WTC11 (cell line): ENCODE measurements at regions not wholly inside any gene's neighbourhood (a gene's known extent, or its start where the extent isn't known, plus 50 kb on each side); places are given as distances from the start of the nearest gene placed in this dataset.

ENCODE experiments used
- IRF1 ChIP-seq: sonication (generic); formaldehyde crosslinking; IDR thresholded peaks from 2 replicates; pipeline ENCODE4 v1.8.0; 2023; ENCODE audit warnings: missing genetic modification reagents
- SP1 ChIP-seq: sonication (generic); formaldehyde crosslinking; conservative IDR thresholded peaks from 2 replicates; pipeline ENCODE4 v1.8.1; 2022; ENCODE audit warnings: missing genetic modification reagents
- TF ChIP-seq, protein P1 (sequence below): fragments of 200-600 bp; IDR thresholded peaks from 2 replicates; pipeline ENCODE4 v1.8.0; 2022; ENCODE audit warnings: antibody characterized with exemption

DNA sequence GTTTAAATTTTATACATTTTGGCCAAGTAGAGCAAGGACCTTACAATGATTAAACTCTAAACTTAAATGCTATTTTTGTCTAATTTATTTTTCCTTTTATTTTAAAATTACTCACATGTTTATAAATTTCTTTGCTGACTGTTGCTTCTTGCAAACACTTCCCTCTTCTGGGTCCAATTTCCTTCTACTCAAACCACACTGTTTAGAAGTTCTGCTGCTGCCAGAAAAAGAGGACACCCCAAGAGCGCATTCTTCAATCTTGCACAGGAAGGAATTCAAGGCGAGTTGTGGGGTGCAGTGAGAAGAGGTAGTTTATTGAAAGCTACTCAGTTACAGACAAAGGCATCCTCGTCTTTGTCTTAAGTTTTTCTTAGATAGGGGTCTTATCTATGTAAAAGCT is 88.5 kb upstream of the NEK7 start:
- TF ChIP-seq SP1 (no peak), IRF1 (CRISPR knock-in tag) (no peak)
- TF ChIP-seq, protein P1, sequence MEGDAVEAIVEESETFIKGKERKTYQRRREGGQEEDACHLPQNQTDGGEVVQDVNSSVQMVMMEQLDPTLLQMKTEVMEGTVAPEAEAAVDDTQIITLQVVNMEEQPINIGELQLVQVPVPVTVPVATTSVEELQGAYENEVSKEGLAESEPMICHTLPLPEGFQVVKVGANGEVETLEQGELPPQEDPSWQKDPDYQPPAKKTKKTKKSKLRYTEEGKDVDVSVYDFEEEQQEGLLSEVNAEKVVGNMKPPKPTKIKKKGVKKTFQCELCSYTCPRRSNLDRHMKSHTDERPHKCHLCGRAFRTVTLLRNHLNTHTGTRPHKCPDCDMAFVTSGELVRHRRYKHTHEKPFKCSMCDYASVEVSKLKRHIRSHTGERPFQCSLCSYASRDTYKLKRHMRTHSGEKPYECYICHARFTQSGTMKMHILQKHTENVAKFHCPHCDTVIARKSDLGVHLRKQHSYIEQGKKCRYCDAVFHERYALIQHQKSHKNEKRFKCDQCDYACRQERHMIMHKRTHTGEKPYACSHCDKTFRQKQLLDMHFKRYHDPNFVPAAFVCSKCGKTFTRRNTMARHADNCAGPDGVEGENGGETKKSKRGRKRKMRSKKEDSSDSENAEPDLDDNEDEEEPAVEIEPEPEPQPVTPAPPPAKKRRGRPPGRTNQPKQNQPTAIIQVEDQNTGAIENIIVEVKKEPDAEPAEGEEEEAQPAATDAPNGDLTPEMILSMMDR = no peak
